Glutamatergic neuron (in vitro differentiated cells): ENCODE measurements at regions not wholly inside any gene's neighbourhood (a gene's known extent, or its start where the extent isn't known, plus 50 kb on each side); places are given as distances from the start of the nearest gene placed in this dataset.

Experiments used
- DNase-seq: peaks from one replicate; pipeline ENCODE4 v3.0.0; 2022
- H3K27ac Mint-ChIP-seq: one replicate; pipeline ENCODE4 v1.8.0; 2020; ENCODE audit warnings: mild to moderate bottlenecking, mixed read lengths, inconsistent platforms; ENCODE audit not compliant: unreplicated experiment
- H3K27me3 Mint-ChIP-seq: one replicate; pipeline ENCODE4 v1.8.0; 2020; ENCODE audit warnings: mild to moderate bottlenecking, moderate library complexity, mixed read lengths, inconsistent platforms; ENCODE audit not compliant: unreplicated experiment
- H3K36me3 Mint-ChIP-seq: one replicate; pipeline ENCODE4 v1.8.0; 2020; ENCODE audit warnings: mild to moderate bottlenecking, mixed read lengths, inconsistent platforms; ENCODE audit not compliant: unreplicated experiment
- H3K4me1 Mint-ChIP-seq: one replicate; pipeline ENCODE4 v1.8.0; 2020; ENCODE audit warnings: mild to moderate bottlenecking, low read depth, mixed read lengths, inconsistent platforms; ENCODE audit not compliant: unreplicated experiment
- H3K4me3 Mint-ChIP-seq: one replicate; pipeline ENCODE4 v1.8.0; 2020; ENCODE audit warnings: mild to moderate bottlenecking, mixed read lengths, inconsistent platforms; ENCODE audit not compliant: unreplicated experiment
- H3K9me3 Mint-ChIP-seq: one replicate; pipeline ENCODE4 v1.8.0; 2020; ENCODE audit warnings: mild to moderate bottlenecking, moderate library complexity, mixed read lengths, inconsistent platforms; ENCODE audit not compliant: unreplicated experiment
- CTCF ChIP-seq: fragments of 200-600 bp; sonication (generic); IDR thresholded peaks from one replicate; pipeline ENCODE4 v1.5.0; 2021; ENCODE audit not compliant: partially characterized antibody, unreplicated experiment

GRCh38 chr7:12130609-12131008 lies 80.5 kb upstream of the TMEM106B start:
- H3K4me3 Mint-ChIP-seq: no peak overlapping the region
- no peak for TF ChIP-seq CTCF
- no peaks in the 10 kb centered on the region for H3K4me1 Mint-ChIP-seq
- DNase-seq: no peak
- H3K9me3 Mint-ChIP-seq: no peaks in the 10 kb centered on the region
- H3K27me3 Mint-ChIP-seq: no peaks in the 10 kb centered on the region
- H3K27ac Mint-ChIP-seq: no peak overlapping the region
- H3K36me3 Mint-ChIP-seq: no peaks in the 10 kb centered on the region

DNA sequence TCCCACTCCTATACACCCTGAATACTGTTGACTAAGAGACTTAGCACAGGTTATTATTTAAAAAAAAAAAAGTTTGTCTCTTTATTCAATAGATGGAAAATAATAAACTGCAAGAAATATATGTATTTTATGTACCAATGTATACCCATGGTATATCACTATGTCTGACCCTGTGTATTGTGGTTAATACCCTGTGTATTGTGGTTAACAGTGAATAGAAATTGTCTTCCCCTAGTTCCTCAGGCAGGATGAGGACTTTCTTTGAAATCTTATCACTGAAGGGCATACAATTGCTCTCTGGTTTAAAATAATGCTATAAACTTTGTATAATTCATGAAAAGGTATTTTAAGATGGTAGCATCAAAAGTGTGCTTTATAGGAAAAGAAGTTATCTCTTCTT lies 80.0 kb upstream of the TMEM106B start:
- Mint-ChIP-seq H3K9me3 (no peaks in the 10 kb centered on the region), H3K27me3 (no peaks in the 10 kb centered on the region), H3K27ac (no peak overlapping the region), H3K4me1 (no peaks in the 10 kb centered on the region), H3K36me3 (no peaks in the 10 kb centered on the region), H3K4me3 (no peak overlapping the region)
- DNase-seq: no peak
- TF ChIP-seq CTCF: no peak

- Mint-ChIP-seq H3K4me1 (no peaks in the 10 kb centered on the region), H3K27me3 (no peaks in the 10 kb centered on the region), H3K36me3 (no peaks in the 10 kb centered on the region), H3K4me3 (no peak overlapping the region), H3K9me3 (no peaks in the 10 kb centered on the region), H3K27ac (no peak overlapping the region)
- no peak for DNase-seq
- no peak for TF ChIP-seq CTCF
Measured at GRCh38 chr7:12133865-12134264, 77.2 kb upstream of the TMEM106B start.

GRCh38 chr7:12136523-12136922 lies 74.6 kb upstream of the TMEM106B start:
- H3K4me3 Mint-ChIP-seq: no peak overlapping the region
- TF ChIP-seq CTCF: no peak
- no peaks in the 10 kb centered on the region for H3K27me3 Mint-ChIP-seq
- H3K27ac Mint-ChIP-seq: no peak overlapping the region
- H3K9me3 Mint-ChIP-seq: no peaks in the 10 kb centered on the region
- no peaks in the 10 kb centered on the region for H3K4me1 Mint-ChIP-seq
- DNase-seq: no peak
- no peaks in the 10 kb centered on the region for H3K36me3 Mint-ChIP-seq

DNA sequence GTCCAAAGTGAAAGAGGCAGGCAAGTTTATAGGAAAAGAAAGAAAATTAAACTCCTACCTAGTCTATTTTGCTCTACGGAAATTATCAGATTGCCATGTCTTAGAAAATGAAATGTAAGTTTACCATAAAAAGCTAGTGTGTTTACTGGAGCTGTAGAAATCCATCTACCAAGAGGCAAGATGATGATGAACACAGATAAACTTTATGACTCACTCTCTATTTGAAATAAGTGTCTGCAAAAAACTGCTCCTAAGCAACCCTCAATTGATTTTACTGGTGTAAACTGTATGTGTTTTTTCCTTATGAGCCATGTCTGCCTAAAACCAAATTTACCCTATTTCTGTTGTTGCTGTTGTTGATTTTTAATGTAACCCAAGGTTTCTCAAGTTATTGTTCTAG lies 73.8 kb upstream of the TMEM106B start:
- peaks cover 2% of the 10 kb centered on the region for H3K27me3 Mint-ChIP-seq
- H3K27ac Mint-ChIP-seq: no peak overlapping the region
- no peak for TF ChIP-seq CTCF
- no peak for DNase-seq
- H3K9me3 Mint-ChIP-seq: no peaks in the 10 kb centered on the region
- no peaks in the 10 kb centered on the region for H3K36me3 Mint-ChIP-seq
- no peaks in the 10 kb centered on the region for H3K4me1 Mint-ChIP-seq
- no peak overlapping the region for H3K4me3 Mint-ChIP-seq
